ENCODE measurements at regions not wholly inside any gene's neighbourhood (a gene's known extent, or its start where the extent isn't known, plus 50 kb on each side); places are given as distances from the start of the nearest gene placed in this dataset.
"Not testable (repeated sequence)": the region's sequence is repeated elsewhere in the genome, so short reads cannot be mapped to it uniquely, and the experiment has no call there.

DNA sequence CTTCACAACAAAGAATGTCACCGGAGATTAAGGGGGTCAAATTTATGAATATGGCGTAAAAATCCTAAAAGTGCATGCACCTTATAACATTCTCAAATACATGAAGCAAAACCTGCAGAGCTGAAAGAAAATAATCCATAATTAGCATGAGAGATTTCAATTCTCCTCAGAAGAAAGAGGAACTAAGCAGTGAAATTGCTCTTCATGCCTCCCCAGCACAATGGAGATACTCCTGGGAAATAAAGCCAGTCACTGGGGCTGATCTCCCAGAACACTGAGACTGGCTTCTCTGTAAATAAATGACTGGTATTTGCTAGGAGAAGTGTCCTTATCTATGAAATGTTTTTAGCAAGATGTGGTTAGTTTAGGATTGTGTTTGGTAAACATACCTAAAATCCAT, 68.1 kb downstream of the GOLGA6L6 start:
- H3K4me3 ChIP-seq (ENCODE audit: low read length); H3K4me1 ChIP-seq (ENCODE audit: control insufficient read depth, insufficient read depth, low read length): not testable (repeated sequence)
- WGBS (ENCODE audit: insufficient coverage, low lambda C conversion rate), result no CpG with 5 or more reads among the region's 2 CpGs

DNA sequence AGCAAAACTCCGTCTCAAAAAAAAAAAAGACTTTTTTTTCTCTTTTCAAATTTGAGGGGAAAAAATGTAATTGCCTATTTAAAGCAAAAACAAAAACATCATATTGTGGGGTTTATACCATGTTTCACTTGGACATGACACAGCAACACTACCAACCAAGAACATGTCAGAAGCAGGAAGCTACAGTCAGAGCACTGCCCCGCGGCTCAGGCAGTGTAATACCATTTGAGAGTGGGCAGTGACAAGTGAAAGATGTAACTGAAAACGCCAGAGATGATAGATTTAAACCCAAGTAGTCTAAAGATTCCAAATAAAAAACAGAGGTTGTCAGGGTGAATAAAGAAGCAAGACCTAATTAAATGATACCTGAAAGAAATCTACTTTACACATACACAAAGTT, 68.6 kb downstream of the GOLGA6L6 start:
- not testable (repeated sequence) for H3K4me1 ChIP-seq (ENCODE audit: control insufficient read depth, insufficient read depth, low read length); H3K27ac ChIP-seq (ENCODE audit: low read length); DNase-seq; H3K36me3 ChIP-seq (ENCODE audit: control insufficient read depth, insufficient read depth, low read length); H3K4me3 ChIP-seq (ENCODE audit: low read length); H3K9me3 ChIP-seq (ENCODE audit: control insufficient read depth, low read depth, low read length); H3K27me3 ChIP-seq (ENCODE audit: control insufficient read depth, insufficient read depth, low read length)
- no CpG with 5 or more reads among the region's 4 CpGs for WGBS (ENCODE audit: insufficient coverage, low lambda C conversion rate)

More for the DNA sequence above, 68.1 kb downstream of the GOLGA6L6 start:
- not testable (repeated sequence) for H3K9me3 ChIP-seq (ENCODE audit: control insufficient read depth, low read depth, low read length); H3K27me3 ChIP-seq (ENCODE audit: control insufficient read depth, insufficient read depth, low read length); H3K36me3 ChIP-seq (ENCODE audit: control insufficient read depth, insufficient read depth, low read length); DNase-seq; H3K27ac ChIP-seq (ENCODE audit: low read length)

DNA sequence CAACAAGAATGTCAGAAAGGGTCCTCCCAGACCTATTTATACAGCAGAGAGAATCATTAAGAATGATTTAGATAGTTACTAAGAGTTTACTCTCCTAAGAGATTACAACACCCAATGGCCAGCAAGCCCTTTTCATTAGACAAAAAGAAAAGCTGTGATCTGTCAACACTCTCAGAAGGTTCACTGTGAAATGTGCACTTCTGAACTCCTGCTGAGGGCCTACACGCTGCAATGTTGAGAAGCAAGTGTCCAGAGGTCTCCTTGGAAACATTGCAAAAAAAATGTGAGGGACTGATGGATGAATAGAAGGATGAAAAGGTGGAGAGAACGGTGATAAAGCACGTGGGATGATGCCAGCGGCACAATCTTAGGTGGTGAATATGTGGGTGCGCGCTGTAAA, 70.8 kb downstream of the GOLGA6L6 start:
- not testable (repeated sequence) for DNase-seq; H3K4me3 ChIP-seq (ENCODE audit: low read length); H3K36me3 ChIP-seq (ENCODE audit: control insufficient read depth, insufficient read depth, low read length); H3K27ac ChIP-seq (ENCODE audit: low read length); H3K4me1 ChIP-seq (ENCODE audit: control insufficient read depth, insufficient read depth, low read length); H3K9me3 ChIP-seq (ENCODE audit: control insufficient read depth, low read depth, low read length); H3K27me3 ChIP-seq (ENCODE audit: control insufficient read depth, insufficient read depth, low read length)
- no CpG with 5 or more reads among the region's 6 CpGs for WGBS (ENCODE audit: insufficient coverage, low lambda C conversion rate)

DNA sequence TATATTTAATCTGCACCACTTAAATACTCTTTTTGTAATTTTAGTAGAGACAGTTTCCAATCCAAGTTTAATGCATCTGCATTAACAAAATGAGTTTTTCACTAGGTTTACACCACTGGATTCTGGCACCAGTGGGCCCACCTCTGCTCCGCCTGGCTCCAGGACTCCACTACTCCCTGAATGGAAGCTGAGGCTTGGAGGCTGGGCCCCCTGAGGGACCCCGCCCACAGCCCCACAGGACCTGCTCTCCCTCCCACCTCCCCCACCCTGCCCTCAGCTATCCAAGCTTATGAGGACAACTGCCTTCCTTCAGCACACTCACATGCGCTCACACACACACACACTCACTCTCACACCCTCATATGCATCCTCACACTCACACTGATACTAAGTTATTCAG, 100.5 kb downstream of the GOLGA6L6 start:
- DNase-seq; H3K9me3 ChIP-seq (ENCODE audit: control insufficient read depth, low read depth, low read length); H3K36me3 ChIP-seq (ENCODE audit: control insufficient read depth, insufficient read depth, low read length); H3K27ac ChIP-seq (ENCODE audit: low read length); H3K4me1 ChIP-seq (ENCODE audit: control insufficient read depth, insufficient read depth, low read length); H3K27me3 ChIP-seq (ENCODE audit: control insufficient read depth, insufficient read depth, low read length); H3K4me3 ChIP-seq (ENCODE audit: low read length): not testable (repeated sequence)
- no CpG with 5 or more reads among the region's 3 CpGs for WGBS (ENCODE audit: insufficient coverage, low lambda C conversion rate)

DNA sequence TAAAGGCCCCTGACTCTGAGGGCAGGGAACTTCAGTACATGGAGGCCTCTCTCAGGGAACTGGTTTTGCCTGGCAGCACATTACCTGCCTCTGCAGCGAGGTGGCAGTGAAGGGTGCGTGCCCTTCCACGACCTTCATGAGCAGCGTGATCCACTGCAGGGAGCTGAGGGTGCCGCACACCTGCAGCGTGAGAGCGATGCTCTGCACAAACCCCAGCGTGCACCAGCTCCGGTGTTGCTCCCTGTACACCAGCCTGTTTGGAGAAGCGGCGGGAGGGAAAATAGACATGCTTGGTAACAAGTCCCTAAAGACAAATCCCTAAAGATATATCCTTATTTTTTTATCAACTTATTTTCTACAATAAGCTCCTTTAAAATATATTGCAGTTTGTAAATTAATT, 101.2 kb downstream of the GOLGA6L6 start:
- no CpG with 5 or more reads among the region's 11 CpGs for WGBS (ENCODE audit: insufficient coverage, low lambda C conversion rate)
- H3K27ac ChIP-seq (ENCODE audit: low read length); DNase-seq: not testable (repeated sequence)

DNA sequence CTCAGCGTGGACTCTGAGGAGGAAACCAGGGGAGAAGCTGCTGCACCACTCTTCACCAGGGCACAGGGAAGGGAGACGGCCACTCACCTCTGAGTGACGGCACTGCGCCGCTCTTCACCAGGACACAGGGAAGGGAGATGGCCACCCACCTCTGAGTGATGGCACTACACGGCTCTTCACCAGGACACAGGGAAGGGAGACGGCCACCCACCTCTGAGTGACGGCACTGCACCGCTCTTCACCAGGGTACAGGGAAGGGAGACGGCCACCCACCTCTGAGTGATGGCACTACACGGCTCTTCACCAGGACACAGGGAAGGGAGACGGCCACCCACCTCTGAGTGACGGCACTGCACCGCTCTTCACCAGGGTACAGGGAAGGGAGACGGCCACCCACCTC, 102.5 kb downstream of the GOLGA6L6 start:
- H3K4me1 ChIP-seq (ENCODE audit: control insufficient read depth, insufficient read depth, low read length); H3K27me3 ChIP-seq (ENCODE audit: control insufficient read depth, insufficient read depth, low read length); H3K36me3 ChIP-seq (ENCODE audit: control insufficient read depth, insufficient read depth, low read length); H3K27ac ChIP-seq (ENCODE audit: low read length); H3K4me3 ChIP-seq (ENCODE audit: low read length); H3K9me3 ChIP-seq (ENCODE audit: control insufficient read depth, low read depth, low read length); DNase-seq: not testable (repeated sequence)
- WGBS (ENCODE audit: insufficient coverage, low lambda C conversion rate), result no CpG with 5 or more reads among the region's 15 CpGs

More for the DNA sequence above, 101.2 kb downstream of the GOLGA6L6 start:
- H3K4me1 ChIP-seq (ENCODE audit: control insufficient read depth, insufficient read depth, low read length); H3K9me3 ChIP-seq (ENCODE audit: control insufficient read depth, low read depth, low read length); H3K36me3 ChIP-seq (ENCODE audit: control insufficient read depth, insufficient read depth, low read length); H3K27me3 ChIP-seq (ENCODE audit: control insufficient read depth, insufficient read depth, low read length); H3K4me3 ChIP-seq (ENCODE audit: low read length): not testable (repeated sequence)

DNA sequence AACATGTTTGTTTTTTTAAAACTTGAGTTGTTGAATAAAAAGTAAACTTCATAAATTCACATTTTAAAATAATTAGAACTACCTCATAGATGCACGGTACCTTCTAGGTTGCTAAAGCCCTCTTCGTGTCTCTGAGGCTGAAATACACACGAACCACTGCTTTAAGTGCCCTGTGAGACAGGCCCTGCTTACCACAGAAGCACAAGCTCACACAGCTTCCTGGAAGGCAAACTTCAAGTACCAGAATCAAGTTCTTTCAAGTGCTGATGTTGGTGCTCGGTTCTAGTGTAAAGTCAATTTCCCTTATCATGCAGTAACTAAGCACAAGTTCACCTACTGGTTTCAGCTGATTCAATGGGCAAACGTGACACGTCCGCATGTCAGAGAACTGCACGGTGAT, 103.3 kb downstream of the GOLGA6L6 start:
- H3K9me3 ChIP-seq (ENCODE audit: control insufficient read depth, low read depth, low read length); H3K4me1 ChIP-seq (ENCODE audit: control insufficient read depth, insufficient read depth, low read length); DNase-seq; H3K4me3 ChIP-seq (ENCODE audit: low read length); H3K36me3 ChIP-seq (ENCODE audit: control insufficient read depth, insufficient read depth, low read length); H3K27ac ChIP-seq (ENCODE audit: low read length); H3K27me3 ChIP-seq (ENCODE audit: control insufficient read depth, insufficient read depth, low read length): not testable (repeated sequence)
- no CpG with 5 or more reads among the region's 8 CpGs for WGBS (ENCODE audit: insufficient coverage, low lambda C conversion rate)

DNA sequence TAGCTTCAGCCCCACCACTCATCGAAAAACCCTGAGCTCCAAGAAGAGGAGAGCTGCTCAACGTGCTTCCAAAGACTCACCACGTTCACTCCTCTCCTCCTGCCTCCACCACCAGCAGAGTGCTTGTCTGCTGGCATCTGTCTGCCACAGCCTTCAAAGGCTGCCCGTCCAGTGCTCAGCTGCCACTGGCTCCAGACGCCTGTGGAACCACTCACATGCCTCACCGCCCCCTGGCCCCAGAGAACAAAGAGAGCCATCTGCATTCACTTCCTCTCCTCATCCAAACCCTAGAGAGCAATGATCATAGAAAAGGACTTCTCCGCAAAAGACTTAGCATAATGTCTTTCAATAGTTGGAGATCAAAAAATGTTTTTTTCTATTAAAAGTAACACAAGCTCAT, 108.1 kb downstream of the GOLGA6L6 start:
- not testable (repeated sequence) for H3K9me3 ChIP-seq (ENCODE audit: control insufficient read depth, low read depth, low read length); H3K27ac ChIP-seq (ENCODE audit: low read length); H3K4me3 ChIP-seq (ENCODE audit: low read length); H3K4me1 ChIP-seq (ENCODE audit: control insufficient read depth, insufficient read depth, low read length); H3K36me3 ChIP-seq (ENCODE audit: control insufficient read depth, insufficient read depth, low read length); DNase-seq; H3K27me3 ChIP-seq (ENCODE audit: control insufficient read depth, insufficient read depth, low read length)
- WGBS (ENCODE audit: insufficient coverage, low lambda C conversion rate), result no CpG with 5 or more reads among the region's 7 CpGs

DNA sequence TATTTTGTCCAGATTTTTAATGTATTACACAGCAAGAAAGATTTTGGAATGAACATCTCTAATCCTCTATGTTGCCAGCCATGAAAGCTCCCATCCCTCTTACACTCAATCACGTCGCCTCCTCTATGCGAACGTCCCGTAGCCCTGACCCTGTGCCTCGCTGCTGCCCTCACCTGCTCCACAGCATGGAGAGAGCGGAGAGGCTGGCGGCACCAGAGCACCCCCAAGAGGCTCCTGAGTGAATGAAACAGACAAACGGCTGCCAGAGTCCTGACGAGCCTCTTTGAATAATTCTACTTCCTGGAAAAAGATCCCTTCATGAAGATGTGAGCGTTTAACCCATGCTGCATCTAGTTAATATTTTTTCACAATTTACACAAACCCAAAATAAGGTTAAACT, 111.1 kb downstream of the GOLGA6L6 start:
- H3K27me3 ChIP-seq (ENCODE audit: control insufficient read depth, insufficient read depth, low read length); H3K27ac ChIP-seq (ENCODE audit: low read length); H3K9me3 ChIP-seq (ENCODE audit: control insufficient read depth, low read depth, low read length); H3K4me1 ChIP-seq (ENCODE audit: control insufficient read depth, insufficient read depth, low read length); H3K36me3 ChIP-seq (ENCODE audit: control insufficient read depth, insufficient read depth, low read length); DNase-seq; H3K4me3 ChIP-seq (ENCODE audit: low read length): not testable (repeated sequence)
- no CpG with 5 or more reads among the region's 11 CpGs for WGBS (ENCODE audit: insufficient coverage, low lambda C conversion rate)

DNA sequence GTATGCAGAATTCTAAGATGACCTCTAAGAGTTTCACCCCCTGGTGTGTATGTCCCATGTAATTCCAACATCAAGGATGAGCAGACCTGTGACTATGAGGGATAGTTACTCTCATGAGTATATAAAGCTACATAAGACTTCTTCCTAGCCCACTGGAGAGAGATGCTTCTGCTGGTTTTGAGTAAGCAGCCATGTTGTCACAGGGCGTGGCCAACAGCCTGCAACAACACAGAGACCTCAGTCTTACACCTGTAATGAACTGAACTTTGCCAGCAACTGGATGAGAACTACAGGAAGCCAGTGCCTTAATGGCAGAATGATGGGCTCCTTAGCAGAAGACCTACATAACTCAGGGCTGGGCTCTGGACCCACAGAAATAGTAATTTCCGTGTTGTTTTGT, 120.9 kb downstream of the GOLGA6L6 start:
- H3K36me3 ChIP-seq (ENCODE audit: control insufficient read depth, insufficient read depth, low read length); H3K27me3 ChIP-seq (ENCODE audit: control insufficient read depth, insufficient read depth, low read length); DNase-seq; H3K9me3 ChIP-seq (ENCODE audit: control insufficient read depth, low read depth, low read length); H3K4me1 ChIP-seq (ENCODE audit: control insufficient read depth, insufficient read depth, low read length); H3K27ac ChIP-seq (ENCODE audit: low read length); H3K4me3 ChIP-seq (ENCODE audit: low read length): not testable (repeated sequence)
- WGBS (ENCODE audit: insufficient coverage, low lambda C conversion rate), result 40% methylated on average over 1 of the region's 2 CpGs

DNA sequence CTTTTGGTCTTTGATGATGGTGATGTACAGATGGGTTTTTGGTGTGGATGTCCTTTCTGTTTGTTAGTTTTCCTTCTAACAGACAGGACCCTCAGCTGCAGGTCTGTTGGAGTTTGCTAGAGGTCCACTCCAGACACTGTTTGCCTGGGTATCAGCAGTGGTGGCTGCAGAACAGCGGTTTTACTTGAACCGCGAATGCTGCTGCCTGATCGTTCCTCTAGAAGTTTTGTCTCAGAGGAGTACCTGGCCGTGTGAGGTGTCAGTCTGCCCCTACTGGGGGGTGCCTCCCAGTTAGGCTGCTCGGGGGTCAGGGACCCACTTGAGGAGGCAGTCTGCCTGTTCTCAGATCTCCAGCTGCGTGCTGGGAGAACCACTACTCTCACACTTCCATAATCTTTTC, 125.0 kb downstream of the GOLGA6L6 start:
- not testable (repeated sequence) for DNase-seq; H3K36me3 ChIP-seq (ENCODE audit: control insufficient read depth, insufficient read depth, low read length); H3K4me1 ChIP-seq (ENCODE audit: control insufficient read depth, insufficient read depth, low read length); H3K27ac ChIP-seq (ENCODE audit: low read length); H3K27me3 ChIP-seq (ENCODE audit: control insufficient read depth, insufficient read depth, low read length); H3K9me3 ChIP-seq (ENCODE audit: control insufficient read depth, low read depth, low read length); H3K4me3 ChIP-seq (ENCODE audit: low read length)
- 100% methylated on average over 1 of the region's 7 CpGs for WGBS (ENCODE audit: insufficient coverage, low lambda C conversion rate)

All from large intestine (tissue), 3 donors.